Transverse colon (tissue), 4 donors: ENCODE measurements at regions not wholly inside any gene's neighbourhood (a gene's known extent, or its start where the extent isn't known, plus 50 kb on each side); places are given as distances from the start of the nearest gene placed in this dataset.
A peak's percentile ranks its signal among the peaks of the same experiment; 100 is the strongest.

ENCODE experiments used
- DNase-seq: peaks from one replicate; pipeline ENCODE4 v3.0.0-alpha.2; 2019
- H3K27ac ChIP-seq, 4 donors: fragments of 200-600 bp; sonication (generic); 2 replicates each; pipeline ENCODE4 v1.5.1; 2016 to 2018; ENCODE audit warnings: inconsistent platforms in 4 of 4
- H3K27me3 ChIP-seq: fragments of 200-600 bp; sonication (generic); 2 replicates; pipeline ENCODE4 v1.5.1; 2017; ENCODE audit warnings: inconsistent platforms
- H3K36me3 ChIP-seq, 4 donors: fragments of 200-600 bp; sonication (generic); 2 replicates each; pipeline ENCODE4 v1.5.1; 2017 to 2019; ENCODE audit warnings: inconsistent platforms in 4 of 4
- H3K4me1 ChIP-seq, 4 donors: fragments of 200-600 bp; sonication (generic); 2 replicates each; pipeline ENCODE4 v1.5.1; 2017 to 2020; ENCODE audit warnings: inconsistent platforms in 4 of 4
- H3K4me3 ChIP-seq, 4 donors: fragments of 200-600 bp; sonication (generic); 1 replicate in 1 of 4; 2 replicates in 3 of 4; pipeline versions ENCODE4 v1.5.1 to v1.6.1; 2017 to 2019; ENCODE audit warnings: inconsistent platforms in 4 of 4
- H3K9me3 ChIP-seq, 2 donors: fragments of 200-600 bp; sonication (generic); 2 replicates each; pipeline ENCODE4 v1.5.1; 2017 to 2019; ENCODE audit warnings: inconsistent platforms in 2 of 2
- CTCF ChIP-seq, 5 experiments: fragments of 200-600 bp in 3 of 5; fragments of 450-650 bp in 2 of 5; sonication (generic) in 3 of 5; IDR thresholded peaks; 1 replicate in 2 of 5; 2 replicates in 3 of 5; pipeline ENCODE4 v1.5.1; 2016 to 2017; ENCODE audit warnings: antibody characterized with exemption in 5 of 5, inconsistent platforms in 3 of 5, mild to moderate bottlenecking in 2 of 5, moderate library complexity in 1 of 5
- EP300 ChIP-seq: sonication (generic); formaldehyde crosslinking; IDR thresholded peaks from one replicate; pipeline ENCODE4 v1.6.1; 2017; ENCODE audit warnings: antibody characterized with exemption, low read depth
- POLR2A ChIP-seq: fragments of 450-650 bp; IDR thresholded peaks from one replicate; pipeline ENCODE4 v1.6.1; 2016; ENCODE audit warnings: antibody characterized with exemption, mild to moderate bottlenecking, moderate library complexity
- POLR2AphosphoS5 ChIP-seq, 3 donors: sonication (generic); formaldehyde crosslinking; IDR thresholded peaks; one replicate each; pipeline ENCODE4 v1.6.1; 2016; ENCODE audit warnings: antibody characterized with exemption in 3 of 3
- WGBS, 2 donors: methylation state at CpG; one replicate each; pipeline ENCODE4 v1.1.5; 2018; ENCODE audit warnings: low coverage in 1 of 2; 5-methylcytosine and 5-hydroxymethylcytosine counted together
- in situ Hi-C, 4 donors: fragments of 200-750 bp; cut with MboI; loops; one replicate each; pipeline versions ENCODE4 v1.15.0 to v1.15.1; 2017; ENCODE audit warnings: low sequenced_read_pairs in 3 of 4, low pct_ligation_motif_present in 1 of 4, low pct_unique_long_range_greater_than_20kb in 1 of 4
- intact Hi-C: fragments of 100-400 bp; cut with DNase I; formaldehyde crosslinking; loops from one replicate; pipeline ENCODE4 v1.15.1; 2023; ENCODE audit warnings: low total_unique reads

GRCh38 chr6:85868685-85869084, 226.0 kb upstream of the SYNCRIP start:
- intact Hi-C loops (no loop called here), in situ Hi-C loops (no loop called here)
- H3K9me3 ChIP-seq, result no peaks in the 10 kb centered on the region
- TF ChIP-seq POLR2AphosphoS5 (IDR thresholded peaks at IDR 0.05) (no peak), CTCF (IDR thresholded peaks at IDR 0.05) (no peak), POLR2A (no peak), EP300 (no peak)
- peaks cover 4 to 26% (median 14%) of the 10 kb centered on the region in 4 donors for H3K4me1 ChIP-seq
- no peaks in the 10 kb centered on the region for H3K36me3 ChIP-seq
- no peak overlapping the region for H3K27ac ChIP-seq
- no peak for DNase-seq
- no peak overlapping the region for H3K4me3 ChIP-seq
- no peaks in the 10 kb centered on the region for H3K27me3 ChIP-seq
- WGBS, 2 donors, result 95% methylated on average over 5 of the region's 5 CpGs; no CpG with 5 or more reads in 1 of the 2 donors

- TF ChIP-seq CTCF (IDR thresholded peaks at IDR 0.05) (no peak), POLR2AphosphoS5 (IDR thresholded peaks at IDR 0.05) (no peak), POLR2A (no peak), EP300 (no peak)
- Histone ChIP-seq H3K27ac (peak overlapping the region in 2 of 4 donors; percentile 52 to 54), H3K9me3 (no peaks in the 10 kb centered on the region), H3K36me3 (no peaks in the 10 kb centered on the region), H3K27me3 (no peaks in the 10 kb centered on the region), H3K4me1 (peaks cover 4 to 26% (median 14%) of the 10 kb centered on the region in 4 donors), H3K4me3 (no peak overlapping the region)
- intact Hi-C loops (no loop called here), in situ Hi-C loops (no loop called here)
- no peak for DNase-seq
Observed at GRCh38 chr6:85867595-85867994, 224.9 kb upstream of the SYNCRIP start.

GRCh38 chr6:85866758-85867401, 224.2 kb upstream of the SYNCRIP start:
- peak overlapping the region in 1 of 4 donors; percentile 53 for H3K4me3 ChIP-seq
- peak overlapping the region; percentile 52 to 69 (median 57) for H3K27ac ChIP-seq
- H3K4me1 ChIP-seq, result peaks cover 4 to 26% (median 14%) of the 10 kb centered on the region in 4 donors
- intact Hi-C loops (no loop called here), in situ Hi-C loops (no loop called here)
- 62 to 81% methylated on average over 2 to 10 of the region's 10 CpGs for WGBS, 2 donors
- H3K27me3 ChIP-seq, result no peaks in the 10 kb centered on the region
- TF ChIP-seq POLR2AphosphoS5 (IDR thresholded peaks at IDR 0.05) (no peak), POLR2A (no peak)
- no peaks in the 10 kb centered on the region for H3K36me3 ChIP-seq
- H3K9me3 ChIP-seq, result no peaks in the 10 kb centered on the region
- no peak for DNase-seq

- in situ Hi-C loops (no loop called here), intact Hi-C loops (no loop called here)
- Histone ChIP-seq H3K27ac (peak overlapping the region; percentile 52 to 69 (median 57)), H3K4me3 (peak overlapping the region in 3 of 4 donors; percentile 26 to 53 (median 27)), H3K9me3 (no peaks in the 10 kb centered on the region), H3K27me3 (no peaks in the 10 kb centered on the region), H3K4me1 (peaks cover 4 to 26% (median 14%) of the 10 kb centered on the region in 4 donors), H3K36me3 (no peaks in the 10 kb centered on the region)
- TF ChIP-seq POLR2AphosphoS5 (IDR thresholded peaks at IDR 0.05), result no peak
- TF ChIP-seq EP300, result no peak
- WGBS, 2 donors, result 40 to 55% methylated on average over 2 to 5 of the region's 5 CpGs
- DNase-seq, result no peak
Observed at GRCh38 chr6:85866370-85866730, 223.7 kb upstream of the SYNCRIP start.

GRCh38 chr6:85865420-85866369, 223.0 kb upstream of the SYNCRIP start:
- no peaks in the 10 kb centered on the region for H3K36me3 ChIP-seq
- peak overlapping the region; percentile 12 to 53 (median 26) for H3K4me3 ChIP-seq
- peaks cover 4 to 26% (median 14%) of the 10 kb centered on the region in 4 donors for H3K4me1 ChIP-seq
- no peak for TF ChIP-seq CTCF (IDR thresholded peaks at IDR 0.05)
- no peak for TF ChIP-seq EP300
- no peak for TF ChIP-seq POLR2AphosphoS5 (IDR thresholded peaks at IDR 0.05)
- TF ChIP-seq POLR2A, result no peak
- intact Hi-C loops (no loop called here), in situ Hi-C loops (no loop called here)
- H3K27ac ChIP-seq, result peak overlapping the region; percentile 52 to 69 (median 57)
- H3K9me3 ChIP-seq, result no peaks in the 10 kb centered on the region
- WGBS, 2 donors, result 8 to 9% methylated on average over 4 to 8 of the region's 8 CpGs
- no peak for DNase-seq
- no peaks in the 10 kb centered on the region for H3K27me3 ChIP-seq
